A172 (cell line): ENCODE measurements at regions not wholly inside any gene's neighbourhood (a gene's known extent, or its start where the extent isn't known, plus 50 kb on each side); places are given as distances from the start of the nearest gene placed in this dataset.

Experiments
- DNase-seq: peaks from one replicate; pipeline ENCODE4 v3.0.0-alpha.2; 2015; ENCODE audit warnings: low spot score

- no peak for DNase-seq
Measured at GRCh38 chr19:29372461-29372860, 153.3 kb upstream of the VSTM2B start.

- DNase-seq, result no peak
Measured at GRCh38 chr19:29372921-29373797, 152.6 kb upstream of the VSTM2B start.

- no peak for DNase-seq
Measured at GRCh38 chr19:29375429-29376119, 150.2 kb upstream of the VSTM2B start.

- no peak for DNase-seq
Measured at GRCh38 chr19:29376855-29377354, 148.9 kb upstream of the VSTM2B start.

GRCh38 chr19:29378126-29378525 lies 147.7 kb upstream of the VSTM2B start:
- no peak for DNase-seq

GRCh38 chr19:29378543-29379080 lies 147.2 kb upstream of the VSTM2B start:
- DNase-seq, result no peak

- DNase-seq, result no peak
Measured at GRCh38 chr19:29379257-29380021, 146.4 kb upstream of the VSTM2B start.

GRCh38 chr19:29380581-29380980 lies 145.2 kb upstream of the VSTM2B start:
- DNase-seq, result no peak

- no peak for DNase-seq
Measured at GRCh38 chr19:29381353-29382203, 144.2 kb upstream of the VSTM2B start.

- DNase-seq, result no peak
Measured at GRCh38 chr19:29383696-29384095, 142.1 kb upstream of the VSTM2B start.

- no peak for DNase-seq
Measured at GRCh38 chr19:29384656-29385055, 141.1 kb upstream of the VSTM2B start.

GRCh38 chr19:29385191-29385795 lies 140.5 kb upstream of the VSTM2B start:
- no peak for DNase-seq

GRCh38 chr19:29386970-29387369 lies 138.8 kb upstream of the VSTM2B start:
- no peak for DNase-seq

- DNase-seq, result no peak
Measured at GRCh38 chr19:29387586-29387985, 138.2 kb upstream of the VSTM2B start.

GRCh38 chr19:29389495-29389894 lies 136.3 kb upstream of the VSTM2B start:
- DNase-seq, result no peak

- DNase-seq, result no peak
Measured at GRCh38 chr19:29390742-29391141, 135.1 kb upstream of the VSTM2B start.

- DNase-seq, result no peak
Measured at GRCh38 chr19:29393915-29394460, 131.8 kb upstream of the VSTM2B start.

GRCh38 chr19:29395111-29395733 lies 130.6 kb upstream of the VSTM2B start:
- DNase-seq, result no peak

- no peak for DNase-seq
Measured at GRCh38 chr19:29395734-29396414, 129.9 kb upstream of the VSTM2B start.
